Panc1 (cell line): ENCODE measurements at regions not wholly inside any gene's neighbourhood (a gene's known extent, or its start where the extent isn't known, plus 50 kb on each side); places are given as distances from the start of the nearest gene placed in this dataset.

Source experiments
- CTCF ChIP-seq: fragments of 450-650 bp; IDR thresholded peaks from 2 replicates; pipeline ENCODE4 v1.5.1; 2017; ENCODE audit warnings: mild to moderate bottlenecking
- TCF7L2 ChIP-seq: IDR thresholded peaks from 2 replicates; pipeline ENCODE4 v1.6.1; 2011; ENCODE audit warnings: mild to moderate bottlenecking, low read depth, low read length, inconsistent platforms
- TF ChIP-seq, protein P1 (sequence below), 2 experiments: IDR thresholded peaks; 2 replicates each; pipeline ENCODE4 v1.6.1; 2011 to 2012; ENCODE audit warnings: low read depth in 2 of 2, control low read depth in 1 of 2, low read length in 1 of 2, mild to moderate bottlenecking in 1 of 2, moderate library complexity in 1 of 2; ENCODE audit not compliant: insufficient read depth in 1 of 2

DNA sequence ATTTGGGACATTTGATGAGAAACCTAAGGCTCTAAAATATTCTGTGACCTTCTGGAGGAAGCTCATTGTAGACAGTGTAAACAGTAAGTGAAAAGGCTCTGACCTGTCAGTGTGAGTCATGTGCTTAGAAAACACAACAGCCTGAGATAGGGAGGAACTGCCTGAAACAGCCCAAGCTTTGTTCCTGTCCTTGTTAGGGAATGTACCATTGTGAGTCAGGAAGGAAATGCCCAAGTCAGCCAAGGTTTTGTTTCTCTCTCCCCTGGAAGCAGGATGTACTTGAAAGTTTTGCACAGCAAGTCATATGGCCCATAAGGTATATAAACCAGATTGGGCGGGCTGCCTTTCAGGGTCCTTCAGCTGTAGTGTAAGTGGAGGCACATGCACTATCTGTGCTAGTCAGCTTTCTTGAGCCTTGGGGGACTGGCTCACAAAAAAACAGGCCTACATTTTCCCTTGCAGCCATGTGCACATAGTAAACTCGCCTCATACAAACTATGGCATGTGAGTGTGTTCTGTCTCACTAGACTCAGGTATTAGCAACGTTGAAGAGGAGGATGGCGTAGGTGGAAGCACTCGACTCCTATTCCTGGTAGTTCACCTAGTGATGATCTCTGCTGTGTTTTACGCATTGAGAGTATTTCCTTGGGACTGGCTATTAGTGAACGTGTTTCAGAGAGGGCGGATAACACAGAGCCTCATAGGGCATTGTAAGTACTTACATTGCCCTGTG lies 141.2 kb upstream of the KLHL1 start:
- TF ChIP-seq TCF7L2 = no peak
- no peak for TF ChIP-seq CTCF
- TF ChIP-seq, protein P1, sequence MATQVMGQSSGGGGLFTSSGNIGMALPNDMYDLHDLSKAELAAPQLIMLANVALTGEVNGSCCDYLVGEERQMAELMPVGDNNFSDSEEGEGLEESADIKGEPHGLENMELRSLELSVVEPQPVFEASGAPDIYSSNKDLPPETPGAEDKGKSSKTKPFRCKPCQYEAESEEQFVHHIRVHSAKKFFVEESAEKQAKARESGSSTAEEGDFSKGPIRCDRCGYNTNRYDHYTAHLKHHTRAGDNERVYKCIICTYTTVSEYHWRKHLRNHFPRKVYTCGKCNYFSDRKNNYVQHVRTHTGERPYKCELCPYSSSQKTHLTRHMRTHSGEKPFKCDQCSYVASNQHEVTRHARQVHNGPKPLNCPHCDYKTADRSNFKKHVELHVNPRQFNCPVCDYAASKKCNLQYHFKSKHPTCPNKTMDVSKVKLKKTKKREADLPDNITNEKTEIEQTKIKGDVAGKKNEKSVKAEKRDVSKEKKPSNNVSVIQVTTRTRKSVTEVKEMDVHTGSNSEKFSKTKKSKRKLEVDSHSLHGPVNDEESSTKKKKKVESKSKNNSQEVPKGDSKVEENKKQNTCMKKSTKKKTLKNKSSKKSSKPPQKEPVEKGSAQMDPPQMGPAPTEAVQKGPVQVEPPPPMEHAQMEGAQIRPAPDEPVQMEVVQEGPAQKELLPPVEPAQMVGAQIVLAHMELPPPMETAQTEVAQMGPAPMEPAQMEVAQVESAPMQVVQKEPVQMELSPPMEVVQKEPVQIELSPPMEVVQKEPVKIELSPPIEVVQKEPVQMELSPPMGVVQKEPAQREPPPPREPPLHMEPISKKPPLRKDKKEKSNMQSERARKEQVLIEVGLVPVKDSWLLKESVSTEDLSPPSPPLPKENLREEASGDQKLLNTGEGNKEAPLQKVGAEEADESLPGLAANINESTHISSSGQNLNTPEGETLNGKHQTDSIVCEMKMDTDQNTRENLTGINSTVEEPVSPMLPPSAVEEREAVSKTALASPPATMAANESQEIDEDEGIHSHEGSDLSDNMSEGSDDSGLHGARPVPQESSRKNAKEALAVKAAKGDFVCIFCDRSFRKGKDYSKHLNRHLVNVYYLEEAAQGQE (IDR thresholded peaks at IDR 0.05; ENCODE audit: insufficient read depth in 1 of 2, low read depth in 2 of 2, low read length in 1 of 2) = no peak
